ENCODE measurements at regions not wholly inside any gene's neighbourhood (a gene's known extent, or its start where the extent isn't known, plus 50 kb on each side); places are given as distances from the start of the nearest gene placed in this dataset.

- H3K27ac ChIP-seq (ENCODE audit: low read depth in 1 of 2, low read length in 2 of 2): no peak overlapping the region
- no peak overlapping the region for H3K27ac Mint-ChIP-seq
- H3K36me3 Mint-ChIP-seq (ENCODE audit: low read depth): no peaks in the 10 kb centered on the region
- no peak for TF ChIP-seq CTCF (IDR thresholded peaks at IDR 0.05)
- peaks cover 3% of the 10 kb centered on the region for H3K4me1 Mint-ChIP-seq (ENCODE audit: low read depth)
- CTCF ChIA-PET: no interaction called here
- peaks cover 3% of the 10 kb centered on the region for H3K4me1 ChIP-seq (ENCODE audit: insufficient read depth, low read length)
- H3K36me3 ChIP-seq (ENCODE audit: insufficient read depth, low read length): no peaks in the 10 kb centered on the region
- H3K27me3 Mint-ChIP-seq: peaks cover 35% of the 10 kb centered on the region
- H3K9me3 Mint-ChIP-seq: no peaks in the 10 kb centered on the region
- H3K4me3 Mint-ChIP-seq: no peak overlapping the region
- DNase-seq (no peak), ATAC-seq (ENCODE audit: poor library complexity) (no peak)
- POLR2A ChIA-PET: no interaction called here
- H3K9me3 ChIP-seq (ENCODE audit: control insufficient read depth in 1 of 2, insufficient read depth in 1 of 2, low read length in 2 of 2): no peaks in the 10 kb centered on the region
- H3K4me3 ChIP-seq (ENCODE audit: low read length): no peak overlapping the region
- peaks cover 0 to 8% of the 10 kb centered on the region in 2 experiments for H3K27me3 ChIP-seq (ENCODE audit: control insufficient read depth in 1 of 2, insufficient read depth in 2 of 2, low read length in 2 of 2)
- intact Hi-C loops (cut with DNase I, micrococcal nuclease): loop anchor here in 1 of 2 experiments (5.0 kb wide), 1 partner anchor 36 kb away; no protein-coding TSS in a partner anchor
Measured at GRCh38 chr15:91711384-91712033, 142.0 kb upstream of the SLCO3A1 start.

GRCh38 chr15:91712286-91712685, 141.2 kb upstream of the SLCO3A1 start:
- no peak overlapping the region for H3K27ac ChIP-seq (ENCODE audit: low read depth in 1 of 2, low read length in 2 of 2)
- ChIA-PET POLR2A (no interaction called here), CTCF (no interaction called here)
- H3K36me3 Mint-ChIP-seq (ENCODE audit: low read depth): no peaks in the 10 kb centered on the region
- no peaks in the 10 kb centered on the region for H3K9me3 Mint-ChIP-seq
- DNase-seq (no peak), ATAC-seq (ENCODE audit: poor library complexity) (no peak)
- peaks cover 0 to 8% of the 10 kb centered on the region in 2 experiments for H3K27me3 ChIP-seq (ENCODE audit: control insufficient read depth in 1 of 2, insufficient read depth in 2 of 2, low read length in 2 of 2)
- no peak overlapping the region for H3K27ac Mint-ChIP-seq
- no peaks in the 10 kb centered on the region for H3K4me1 ChIP-seq (ENCODE audit: insufficient read depth, low read length)
- TF ChIP-seq CTCF (IDR thresholded peaks at IDR 0.05): no peak
- no peaks in the 10 kb centered on the region for H3K36me3 ChIP-seq (ENCODE audit: insufficient read depth, low read length)
- no peak overlapping the region for H3K4me3 Mint-ChIP-seq
- no peaks in the 10 kb centered on the region for H3K9me3 ChIP-seq (ENCODE audit: control insufficient read depth in 1 of 2, insufficient read depth in 1 of 2, low read length in 2 of 2)
- H3K4me1 Mint-ChIP-seq (ENCODE audit: low read depth): no peaks in the 10 kb centered on the region
- intact Hi-C loops (cut with DNase I, micrococcal nuclease): loop anchor here in 1 of 2 experiments (5.0 kb wide), 1 partner anchor 35 kb away; no protein-coding TSS in a partner anchor
- H3K4me3 ChIP-seq (ENCODE audit: low read length): no peak overlapping the region
- peaks cover 35% of the 10 kb centered on the region for H3K27me3 Mint-ChIP-seq

DNA sequence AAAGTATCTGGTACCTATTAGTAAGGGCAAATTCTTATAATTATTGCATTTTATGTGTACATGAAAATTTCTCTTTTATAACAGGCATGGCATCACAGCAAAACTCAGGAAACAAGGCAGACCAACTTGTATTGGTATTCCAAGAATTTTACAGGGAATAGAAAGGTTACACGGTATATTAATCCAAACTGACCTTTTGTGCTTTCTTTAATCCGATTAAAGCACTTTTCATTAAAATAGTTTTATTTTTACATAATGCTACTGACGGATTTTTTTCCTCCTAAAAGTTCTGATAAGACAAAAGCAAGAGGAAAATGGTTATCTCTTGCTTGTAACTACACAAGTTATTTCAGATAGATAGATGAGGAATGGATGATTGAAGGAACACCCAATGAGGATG, 137.0 kb upstream of the SLCO3A1 start:
- Mint-ChIP-seq H3K4me1 (ENCODE audit: low read depth) (no peaks in the 10 kb centered on the region), H3K9me3 (no peaks in the 10 kb centered on the region), H3K27ac (no peak overlapping the region), H3K36me3 (ENCODE audit: low read depth) (no peaks in the 10 kb centered on the region), H3K4me3 (no peak overlapping the region), H3K27me3 (peaks cover 54% of the 10 kb centered on the region)
- Histone ChIP-seq H3K27ac (ENCODE audit: low read depth in 1 of 2, low read length in 2 of 2) (no peak overlapping the region), H3K4me3 (ENCODE audit: low read length) (no peak overlapping the region), H3K9me3 (ENCODE audit: control insufficient read depth in 1 of 2, insufficient read depth in 1 of 2, low read length in 2 of 2) (no peaks in the 10 kb centered on the region), H3K36me3 (ENCODE audit: insufficient read depth, low read length) (no peaks in the 10 kb centered on the region), H3K27me3 (ENCODE audit: control insufficient read depth in 1 of 2, insufficient read depth in 2 of 2, low read length in 2 of 2) (peaks cover 0 to 8% of the 10 kb centered on the region in 2 experiments), H3K4me1 (ENCODE audit: insufficient read depth, low read length) (no peaks in the 10 kb centered on the region)
- ChIA-PET CTCF (no interaction called here), POLR2A (no interaction called here)
- DNase-seq: no peak
- no peak for ATAC-seq (ENCODE audit: poor library complexity)
- intact Hi-C loops (cut with DNase I, micrococcal nuclease): no loop called here
- no peak for TF ChIP-seq CTCF (IDR thresholded peaks at IDR 0.05)

Measured in CD4-positive, alpha-beta T cell (primary cell).